GM10266 (cell line): ENCODE measurements at regions not wholly inside any gene's neighbourhood (a gene's known extent, or its start where the extent isn't known, plus 50 kb on each side); places are given as distances from the start of the nearest gene placed in this dataset.

ENCODE experiments used
- DNase-seq: peaks from one replicate; pipeline ENCODE4 v3.0.0; 2012; ENCODE audit errors: extremely low spot score
- CTCF ChIP-seq: IDR thresholded peaks from 2 replicates; pipeline ENCODE4 v1.5.1; 2012; ENCODE audit warnings: mild to moderate bottlenecking, low read depth; ENCODE audit not compliant: control insufficient read depth, insufficient read depth; ENCODE audit errors: missing control alignments

- no peak for DNase-seq
- no peak for TF ChIP-seq CTCF
Observed at GRCh38 chr3:124374583-124374982, 355.7 kb upstream of the UMPS start.

GRCh38 chr3:124381575-124382333 lies 348.5 kb upstream of the UMPS start:
- no peak for DNase-seq
- TF ChIP-seq CTCF = no peak

- no peak for DNase-seq
- TF ChIP-seq CTCF = no peak
Observed at GRCh38 chr3:124383051-124383450, 347.2 kb upstream of the UMPS start.

GRCh38 chr3:124383846-124384466 lies 346.3 kb upstream of the UMPS start:
- TF ChIP-seq CTCF = no peak
- DNase-seq = no peak

- no peak for DNase-seq
- no peak for TF ChIP-seq CTCF
Observed at GRCh38 chr3:124384527-124384926, 345.7 kb upstream of the UMPS start.

- DNase-seq = no peak
- TF ChIP-seq CTCF = no peak
Observed at GRCh38 chr3:124385996-124386395, 344.3 kb upstream of the UMPS start.

GRCh38 chr3:124386996-124387595 lies 343.2 kb upstream of the UMPS start:
- TF ChIP-seq CTCF = no peak
- no peak for DNase-seq
